Uterus (tissue), 2 donors: ENCODE measurements at regions not wholly inside any gene's neighbourhood (a gene's known extent, or its start where the extent isn't known, plus 50 kb on each side); places are given as distances from the start of the nearest gene placed in this dataset.

Experiments used
- CTCF ChIP-seq, 4 experiments: fragments of 200-600 bp in 2 of 4; fragments of 450-650 bp in 2 of 4; sonication (generic) in 2 of 4; IDR thresholded peaks; one replicate each; pipeline ENCODE4 v1.5.1; 2016 to 2019; ENCODE audit warnings: antibody characterized with exemption in 4 of 4, mild to moderate bottlenecking in 2 of 4, moderate library complexity in 1 of 4
- POLR2A ChIP-seq, 2 donors: fragments of 450-650 bp; IDR thresholded peaks; one replicate each; pipeline ENCODE4 v1.6.1; 2016; ENCODE audit warnings: antibody characterized with exemption in 2 of 2, mild to moderate bottlenecking in 1 of 2, moderate library complexity in 1 of 2

GRCh38 chr1:97013941-97014340 lies 292.4 kb downstream of the PTBP2 start:
- no peak for TF ChIP-seq CTCF (IDR thresholded peaks at IDR 0.05)
- TF ChIP-seq POLR2A (IDR thresholded peaks at IDR 0.05) = no peak
